GM23338 (cell line): ENCODE measurements at regions not wholly inside any gene's neighbourhood (a gene's known extent, or its start where the extent isn't known, plus 50 kb on each side); places are given as distances from the start of the nearest gene placed in this dataset.

Source experiments
- ATAC-seq: fragments of 200-7000 bp; cut with Tn5 transposase; 3 replicates; pipeline ENCODE4 v1.9.1; 2020
- DNase-seq: peaks from one replicate; pipeline ENCODE4 v3.0.0-alpha.2; 2015; ENCODE audit warnings: low spot score
- H2AFZ ChIP-seq: fragments of 200-600 bp; sonication (generic); 2 replicates; pipeline ENCODE4 v1.8.0; 2016; ENCODE audit warnings: antibody characterized with exemption, mild to moderate bottlenecking, moderate library complexity
- H3F3A ChIP-seq: fragments of 200-600 bp; sonication (generic); replicated peaks from 2 replicates; pipeline ENCODE4 v1.8.0; 2017; ENCODE audit warnings: antibody characterized with exemption, mixed run types, low read depth
- H3K27ac ChIP-seq: fragments of 200-600 bp; sonication (generic); 2 replicates; pipeline ENCODE4 v1.6.1; 2016; ENCODE audit warnings: low read depth
- H3K27me3 ChIP-seq: fragments of 200-600 bp; sonication (generic); 2 replicates; pipeline ENCODE4 v1.8.0; 2016; ENCODE audit warnings: mild to moderate bottlenecking, mixed run types, moderate library complexity; ENCODE audit not compliant: insufficient read depth
- H3K36me3 ChIP-seq: fragments of 200-600 bp; sonication (generic); 2 replicates; pipeline ENCODE4 v1.8.0; 2016; ENCODE audit warnings: mild to moderate bottlenecking; ENCODE audit not compliant: insufficient read depth
- H3K4me1 ChIP-seq: fragments of 200-600 bp; sonication (generic); 2 replicates; pipeline ENCODE4 v1.8.0; 2016; ENCODE audit warnings: mild to moderate bottlenecking, moderate library complexity; ENCODE audit not compliant: insufficient read depth
- H3K4me2 ChIP-seq: fragments of 200-600 bp; sonication (generic); 2 replicates; pipeline ENCODE4 v1.7.1; 2017; ENCODE audit warnings: mixed run types
- H3K4me3 ChIP-seq: fragments of 200-600 bp; sonication (generic); 2 replicates; pipeline ENCODE4 v1.6.1; 2016; ENCODE audit warnings: mixed run types
- H3K79me2 ChIP-seq: fragments of 200-600 bp; sonication (generic); replicated peaks from 2 replicates; pipeline ENCODE4 v1.8.0; 2017; ENCODE audit warnings: mild to moderate bottlenecking; ENCODE audit not compliant: insufficient read depth
- H3K9me2 ChIP-seq: fragments of 200-600 bp; sonication (generic); 2 replicates; pipeline ENCODE4 v1.8.0; 2017; ENCODE audit not compliant: insufficient read depth
- H4K20me1 ChIP-seq: fragments of 200-600 bp; sonication (generic); replicated peaks from 2 replicates; pipeline ENCODE4 v1.8.0; 2017; ENCODE audit warnings: mild to moderate bottlenecking; ENCODE audit not compliant: insufficient read depth
- H3K27ac Mint-ChIP-seq: 2 replicates; pipeline ENCODE4 v1.8.0; 2020; ENCODE audit warnings: inconsistent platforms, mild to moderate bottlenecking, moderate library complexity, mixed read lengths
- H3K27me3 Mint-ChIP-seq: 3 replicates; pipeline ENCODE4 v1.8.0; 2022; ENCODE audit warnings: low read depth, mild to moderate bottlenecking, moderate library complexity, mixed read lengths, inconsistent platforms; ENCODE audit not compliant: insufficient read depth, poor library complexity
- H3K36me3 Mint-ChIP-seq: 3 replicates; pipeline ENCODE4 v1.8.0; 2021; ENCODE audit warnings: low read depth, mild to moderate bottlenecking, inconsistent platforms, moderate library complexity, mixed read lengths
- H3K4me1 Mint-ChIP-seq: 3 replicates; pipeline ENCODE4 v1.8.0; 2020; ENCODE audit warnings: mild to moderate bottlenecking, inconsistent platforms, mixed read lengths
- H3K4me3 Mint-ChIP-seq: 3 replicates; pipeline ENCODE4 v1.8.0; 2021; ENCODE audit warnings: moderate library complexity, mild to moderate bottlenecking, inconsistent platforms, mixed read lengths
- H3K9me3 Mint-ChIP-seq: 3 replicates; pipeline ENCODE4 v1.8.0; 2020; ENCODE audit warnings: moderate library complexity, mild to moderate bottlenecking, inconsistent platforms, mixed read lengths
- EZH2 ChIP-seq: fragments of 200-600 bp; sonication (generic); IDR thresholded peaks from one replicate; pipeline ENCODE4 v1.8.0; 2017; ENCODE audit warnings: antibody characterized with exemption, mild to moderate bottlenecking, low read depth; ENCODE audit not compliant: unreplicated experiment
- EZH2phosphoT487 ChIP-seq: fragments of 200-600 bp; sonication (generic); IDR thresholded peaks from one replicate; pipeline ENCODE4 v1.8.1; 2018; ENCODE audit warnings: antibody characterized with exemption; ENCODE audit not compliant: unreplicated experiment
- NANOG ChIP-seq: IDR thresholded peaks from 2 replicates; pipeline ENCODE4 v1.6.1; 2016; ENCODE audit warnings: antibody characterized with exemption, borderline replicate concordance
- POLR2AphosphoS5 ChIP-seq: IDR thresholded peaks from 2 replicates; pipeline ENCODE4 v1.6.1; 2016; ENCODE audit warnings: antibody characterized with exemption, low read depth
- STAT1 ChIP-seq: IDR thresholded peaks from one replicate; pipeline ENCODE4 v1.6.1; 2016; ENCODE audit warnings: antibody characterized with exemption; ENCODE audit not compliant: unreplicated experiment
- TF ChIP-seq, protein P1 (sequence below): IDR thresholded peaks from 2 replicates; pipeline ENCODE4 v1.6.1; 2016; ENCODE audit warnings: antibody characterized with exemption
- TF ChIP-seq, protein P2 (sequence below), 2 experiments: fragments of 200-600 bp in 1 of 2; sonication (generic) in 1 of 2; conservative IDR thresholded peaks; 2 replicates each; pipeline versions ENCODE4 v1.5.1 to v1.6.1; 2016 to 2017; ENCODE audit warnings: antibody characterized with exemption in 2 of 2, low read depth in 2 of 2, mild to moderate bottlenecking in 2 of 2, moderate library complexity in 1 of 2
- TF ChIP-seq, protein P3 (sequence below): IDR thresholded peaks from one replicate; pipeline ENCODE4 v1.6.1; 2018; ENCODE audit warnings: antibody characterized with exemption; ENCODE audit not compliant: unreplicated experiment
- TF ChIP-seq, protein P4 (sequence below): fragments of 250-450 bp; sonication (Bioruptor Pico); IDR thresholded peaks from 2 replicates; pipeline ENCODE4 v1.5.0; 2020; ENCODE audit warnings: mild to moderate bottlenecking, moderate library complexity

DNA sequence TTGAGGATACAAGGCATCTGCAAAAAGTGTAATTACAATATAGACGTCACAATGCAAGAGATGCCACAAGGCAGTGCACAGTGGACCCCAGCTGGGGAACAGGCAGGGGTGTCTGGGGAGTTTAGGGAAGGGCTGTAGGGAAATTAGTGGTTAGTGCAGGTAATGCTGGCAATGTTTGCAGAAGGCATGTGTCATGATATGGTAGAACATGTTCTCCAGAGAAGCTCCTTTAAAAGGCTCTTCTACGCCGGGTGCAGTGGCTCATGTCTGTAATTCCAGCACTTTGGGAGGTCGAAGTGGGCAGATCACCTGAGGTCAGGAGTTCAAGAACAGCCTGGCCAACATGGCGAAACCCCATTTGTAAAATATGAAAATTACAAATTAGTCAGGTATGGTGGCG lies 98.0 kb downstream of the JCAD start:
- no peak overlapping the region for H3K4me3 ChIP-seq
- Mint-ChIP-seq H3K27ac (no peak overlapping the region), H3K36me3 (no peaks in the 10 kb centered on the region), H3K4me3 (no peak overlapping the region), H3K9me3 (no peaks in the 10 kb centered on the region), H3K4me1 (0 out of 3 replicates have a peak, but pooled peaks cover 2% of the 10 kb centered on the region), H3K27me3 (peaks cover 2% of the 10 kb centered on the region)
- DNase-seq (no peak), ATAC-seq (no peak)
- no peaks in the 10 kb centered on the region for H3K36me3 ChIP-seq
- H4K20me1 ChIP-seq = no peaks in the 10 kb centered on the region
- H3K27me3 ChIP-seq = no peaks in the 10 kb centered on the region
- H3K4me2 ChIP-seq = no peak overlapping the region
- no peaks in the 10 kb centered on the region for H3K4me1 ChIP-seq
- no peaks in the 10 kb centered on the region for H3K79me2 ChIP-seq
- no peaks in the 10 kb centered on the region for H3F3A ChIP-seq
- no peaks in the 10 kb centered on the region for H3K9me2 ChIP-seq
- TF ChIP-seq EZH2phosphoT487 (no peak), NANOG (no peak), POLR2AphosphoS5 (no peak), EZH2 (no peak), STAT1 (no peak)
- TF ChIP-seq, protein P1, sequence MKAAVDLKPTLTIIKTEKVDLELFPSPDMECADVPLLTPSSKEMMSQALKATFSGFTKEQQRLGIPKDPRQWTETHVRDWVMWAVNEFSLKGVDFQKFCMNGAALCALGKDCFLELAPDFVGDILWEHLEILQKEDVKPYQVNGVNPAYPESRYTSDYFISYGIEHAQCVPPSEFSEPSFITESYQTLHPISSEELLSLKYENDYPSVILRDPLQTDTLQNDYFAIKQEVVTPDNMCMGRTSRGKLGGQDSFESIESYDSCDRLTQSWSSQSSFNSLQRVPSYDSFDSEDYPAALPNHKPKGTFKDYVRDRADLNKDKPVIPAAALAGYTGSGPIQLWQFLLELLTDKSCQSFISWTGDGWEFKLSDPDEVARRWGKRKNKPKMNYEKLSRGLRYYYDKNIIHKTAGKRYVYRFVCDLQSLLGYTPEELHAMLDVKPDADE = no peak
- TF ChIP-seq, protein P2, sequence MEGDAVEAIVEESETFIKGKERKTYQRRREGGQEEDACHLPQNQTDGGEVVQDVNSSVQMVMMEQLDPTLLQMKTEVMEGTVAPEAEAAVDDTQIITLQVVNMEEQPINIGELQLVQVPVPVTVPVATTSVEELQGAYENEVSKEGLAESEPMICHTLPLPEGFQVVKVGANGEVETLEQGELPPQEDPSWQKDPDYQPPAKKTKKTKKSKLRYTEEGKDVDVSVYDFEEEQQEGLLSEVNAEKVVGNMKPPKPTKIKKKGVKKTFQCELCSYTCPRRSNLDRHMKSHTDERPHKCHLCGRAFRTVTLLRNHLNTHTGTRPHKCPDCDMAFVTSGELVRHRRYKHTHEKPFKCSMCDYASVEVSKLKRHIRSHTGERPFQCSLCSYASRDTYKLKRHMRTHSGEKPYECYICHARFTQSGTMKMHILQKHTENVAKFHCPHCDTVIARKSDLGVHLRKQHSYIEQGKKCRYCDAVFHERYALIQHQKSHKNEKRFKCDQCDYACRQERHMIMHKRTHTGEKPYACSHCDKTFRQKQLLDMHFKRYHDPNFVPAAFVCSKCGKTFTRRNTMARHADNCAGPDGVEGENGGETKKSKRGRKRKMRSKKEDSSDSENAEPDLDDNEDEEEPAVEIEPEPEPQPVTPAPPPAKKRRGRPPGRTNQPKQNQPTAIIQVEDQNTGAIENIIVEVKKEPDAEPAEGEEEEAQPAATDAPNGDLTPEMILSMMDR (conservative IDR thresholded peaks at IDR 0.05; ENCODE audit: low read depth in 2 of 2) = no peak
- TF ChIP-seq, protein P3, sequence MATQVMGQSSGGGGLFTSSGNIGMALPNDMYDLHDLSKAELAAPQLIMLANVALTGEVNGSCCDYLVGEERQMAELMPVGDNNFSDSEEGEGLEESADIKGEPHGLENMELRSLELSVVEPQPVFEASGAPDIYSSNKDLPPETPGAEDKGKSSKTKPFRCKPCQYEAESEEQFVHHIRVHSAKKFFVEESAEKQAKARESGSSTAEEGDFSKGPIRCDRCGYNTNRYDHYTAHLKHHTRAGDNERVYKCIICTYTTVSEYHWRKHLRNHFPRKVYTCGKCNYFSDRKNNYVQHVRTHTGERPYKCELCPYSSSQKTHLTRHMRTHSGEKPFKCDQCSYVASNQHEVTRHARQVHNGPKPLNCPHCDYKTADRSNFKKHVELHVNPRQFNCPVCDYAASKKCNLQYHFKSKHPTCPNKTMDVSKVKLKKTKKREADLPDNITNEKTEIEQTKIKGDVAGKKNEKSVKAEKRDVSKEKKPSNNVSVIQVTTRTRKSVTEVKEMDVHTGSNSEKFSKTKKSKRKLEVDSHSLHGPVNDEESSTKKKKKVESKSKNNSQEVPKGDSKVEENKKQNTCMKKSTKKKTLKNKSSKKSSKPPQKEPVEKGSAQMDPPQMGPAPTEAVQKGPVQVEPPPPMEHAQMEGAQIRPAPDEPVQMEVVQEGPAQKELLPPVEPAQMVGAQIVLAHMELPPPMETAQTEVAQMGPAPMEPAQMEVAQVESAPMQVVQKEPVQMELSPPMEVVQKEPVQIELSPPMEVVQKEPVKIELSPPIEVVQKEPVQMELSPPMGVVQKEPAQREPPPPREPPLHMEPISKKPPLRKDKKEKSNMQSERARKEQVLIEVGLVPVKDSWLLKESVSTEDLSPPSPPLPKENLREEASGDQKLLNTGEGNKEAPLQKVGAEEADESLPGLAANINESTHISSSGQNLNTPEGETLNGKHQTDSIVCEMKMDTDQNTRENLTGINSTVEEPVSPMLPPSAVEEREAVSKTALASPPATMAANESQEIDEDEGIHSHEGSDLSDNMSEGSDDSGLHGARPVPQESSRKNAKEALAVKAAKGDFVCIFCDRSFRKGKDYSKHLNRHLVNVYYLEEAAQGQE = no peak
- TF ChIP-seq, protein P4, sequence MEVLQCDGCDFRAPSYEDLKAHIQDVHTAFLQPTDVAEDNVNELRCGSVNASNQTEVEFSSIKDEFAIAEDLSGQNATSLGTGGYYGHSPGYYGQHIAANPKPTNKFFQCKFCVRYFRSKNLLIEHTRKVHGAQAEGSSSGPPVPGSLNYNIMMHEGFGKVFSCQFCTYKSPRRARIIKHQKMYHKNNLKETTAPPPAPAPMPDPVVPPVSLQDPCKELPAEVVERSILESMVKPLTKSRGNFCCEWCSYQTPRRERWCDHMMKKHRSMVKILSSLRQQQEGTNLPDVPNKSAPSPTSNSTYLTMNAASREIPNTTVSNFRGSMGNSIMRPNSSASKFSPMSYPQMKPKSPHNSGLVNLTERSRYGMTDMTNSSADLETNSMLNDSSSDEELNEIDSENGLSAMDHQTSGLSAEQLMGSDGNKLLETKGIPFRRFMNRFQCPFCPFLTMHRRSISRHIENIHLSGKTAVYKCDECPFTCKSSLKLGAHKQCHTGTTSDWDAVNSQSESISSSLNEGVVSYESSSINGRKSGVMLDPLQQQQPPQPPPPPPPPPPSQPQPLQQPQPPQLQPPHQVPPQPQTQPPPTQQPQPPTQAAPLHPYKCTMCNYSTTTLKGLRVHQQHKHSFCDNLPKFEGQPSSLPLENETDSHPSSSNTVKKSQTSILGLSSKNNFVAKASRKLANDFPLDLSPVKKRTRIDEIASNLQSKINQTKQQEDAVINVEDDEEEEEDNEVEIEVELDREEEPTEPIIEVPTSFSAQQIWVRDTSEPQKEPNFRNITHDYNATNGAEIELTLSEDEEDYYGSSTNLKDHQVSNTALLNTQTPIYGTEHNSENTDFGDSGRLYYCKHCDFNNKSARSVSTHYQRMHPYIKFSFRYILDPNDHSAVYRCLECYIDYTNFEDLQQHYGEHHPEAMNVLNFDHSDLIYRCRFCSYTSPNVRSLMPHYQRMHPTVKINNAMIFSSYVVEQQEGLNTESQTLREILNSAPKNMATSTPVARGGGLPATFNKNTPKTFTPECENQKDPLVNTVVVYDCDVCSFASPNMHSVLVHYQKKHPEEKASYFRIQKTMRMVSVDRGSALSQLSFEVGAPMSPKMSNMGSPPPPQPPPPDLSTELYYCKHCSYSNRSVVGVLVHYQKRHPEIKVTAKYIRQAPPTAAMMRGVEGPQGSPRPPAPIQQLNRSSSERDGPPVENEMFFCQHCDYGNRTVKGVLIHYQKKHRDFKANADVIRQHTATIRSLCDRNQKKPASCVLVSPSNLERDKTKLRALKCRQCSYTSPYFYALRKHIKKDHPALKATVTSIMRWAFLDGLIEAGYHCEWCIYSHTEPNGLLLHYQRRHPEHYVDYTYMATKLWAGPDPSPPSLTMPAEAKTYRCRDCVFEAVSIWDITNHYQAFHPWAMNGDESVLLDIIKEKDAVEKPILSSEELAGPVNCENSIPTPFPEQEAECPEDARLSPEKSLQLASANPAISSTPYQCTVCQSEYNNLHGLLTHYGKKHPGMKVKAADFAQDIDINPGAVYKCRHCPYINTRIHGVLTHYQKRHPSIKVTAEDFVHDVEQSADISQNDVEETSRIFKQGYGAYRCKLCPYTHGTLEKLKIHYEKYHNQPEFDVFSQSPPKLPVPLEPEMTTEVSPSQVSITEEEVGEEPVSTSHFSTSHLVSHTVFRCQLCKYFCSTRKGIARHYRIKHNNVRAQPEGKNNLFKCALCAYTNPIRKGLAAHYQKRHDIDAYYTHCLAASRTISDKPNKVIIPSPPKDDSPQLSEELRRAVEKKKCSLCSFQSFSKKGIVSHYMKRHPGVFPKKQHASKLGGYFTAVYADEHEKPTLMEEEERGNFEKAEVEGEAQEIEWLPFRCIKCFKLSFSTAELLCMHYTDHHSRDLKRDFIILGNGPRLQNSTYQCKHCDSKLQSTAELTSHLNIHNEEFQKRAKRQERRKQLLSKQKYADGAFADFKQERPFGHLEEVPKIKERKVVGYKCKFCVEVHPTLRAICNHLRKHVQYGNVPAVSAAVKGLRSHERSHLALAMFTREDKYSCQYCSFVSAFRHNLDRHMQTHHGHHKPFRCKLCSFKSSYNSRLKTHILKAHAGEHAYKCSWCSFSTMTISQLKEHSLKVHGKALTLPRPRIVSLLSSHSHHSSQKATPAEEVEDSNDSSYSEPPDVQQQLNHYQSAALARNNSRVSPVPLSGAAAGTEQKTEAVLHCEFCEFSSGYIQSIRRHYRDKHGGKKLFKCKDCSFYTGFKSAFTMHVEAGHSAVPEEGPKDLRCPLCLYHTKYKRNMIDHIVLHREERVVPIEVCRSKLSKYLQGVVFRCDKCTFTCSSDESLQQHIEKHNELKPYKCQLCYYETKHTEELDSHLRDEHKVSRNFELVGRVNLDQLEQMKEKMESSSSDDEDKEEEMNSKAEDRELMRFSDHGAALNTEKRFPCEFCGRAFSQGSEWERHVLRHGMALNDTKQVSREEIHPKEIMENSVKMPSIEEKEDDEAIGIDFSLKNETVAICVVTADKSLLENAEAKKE = no peak
- H3K27ac ChIP-seq = no peak overlapping the region
- no peak overlapping the region for H2AFZ ChIP-seq
